Neural progenitor cell (in vitro differentiated cells): ENCODE measurements at regions not wholly inside any gene's neighbourhood (a gene's known extent, or its start where the extent isn't known, plus 50 kb on each side); places are given as distances from the start of the nearest gene placed in this dataset.
"Not testable (repeated sequence)": the region's sequence is repeated elsewhere in the genome, so short reads cannot be mapped to it uniquely, and the experiment has no call there.

ENCODE experiments used
- DNase-seq: peaks from one replicate; pipeline ENCODE4 v3.0.0-alpha.2; 2016; ENCODE audit warnings: low spot score
- H2AFZ ChIP-seq: fragments of 200-600 bp; sonication (generic); replicated peaks from 2 replicates; pipeline ENCODE4 v1.6.1; 2016; ENCODE audit warnings: antibody characterized with exemption
- H3F3A ChIP-seq: fragments of 200-600 bp; sonication (generic); 2 replicates; pipeline ENCODE4 v1.6.1; 2016; ENCODE audit warnings: antibody characterized with exemption, low read depth
- H3K27ac ChIP-seq: fragments of 200-600 bp; sonication (generic); 2 replicates; pipeline ENCODE4 v1.5.1; 2016; ENCODE audit warnings: mild to moderate bottlenecking
- H3K27me3 ChIP-seq: fragments of 200-600 bp; sonication (generic); 2 replicates; pipeline ENCODE4 v1.6.1; 2016; ENCODE audit warnings: mild to moderate bottlenecking, moderate library complexity
- H3K36me3 ChIP-seq: fragments of 200-600 bp; sonication (generic); 2 replicates; pipeline ENCODE4 v1.5.1; 2016
- H3K4me1 ChIP-seq: fragments of 200-600 bp; sonication (generic); 2 replicates; pipeline ENCODE4 v1.6.1; 2016; ENCODE audit warnings: mixed run types
- H3K4me2 ChIP-seq: fragments of 200-600 bp; sonication (generic); 2 replicates; pipeline ENCODE4 v1.6.1; 2016
- H3K4me3 ChIP-seq: fragments of 200-600 bp; sonication (generic); 2 replicates; pipeline ENCODE4 v1.5.1; 2016
- H3K79me2 ChIP-seq: fragments of 200-600 bp; sonication (generic); 2 replicates; pipeline ENCODE4 v1.6.1; 2016; ENCODE audit warnings: low read depth
- H3K9ac ChIP-seq: fragments of 200-600 bp; sonication (generic); 2 replicates; pipeline ENCODE4 v1.6.1; 2016
- H3K9me3 ChIP-seq: fragments of 200-600 bp; sonication (generic); 2 replicates; pipeline ENCODE4 v1.5.1; 2016; ENCODE audit warnings: low read depth
- H4K20me1 ChIP-seq: fragments of 200-600 bp; sonication (generic); 2 replicates; pipeline ENCODE4 v1.6.1; 2016; ENCODE audit warnings: low read depth
- H3K27ac Mint-ChIP-seq: 3 replicates; pipeline ENCODE4 v1.8.0; 2021; ENCODE audit warnings: mixed read lengths
- H3K27me3 Mint-ChIP-seq: 2 replicates; pipeline ENCODE4 v1.8.0; 2022; ENCODE audit warnings: low read depth, mild to moderate bottlenecking, inconsistent platforms, moderate library complexity, mixed read lengths; ENCODE audit not compliant: insufficient read depth
- H3K36me3 Mint-ChIP-seq: 3 replicates; pipeline ENCODE4 v1.8.0; 2021; ENCODE audit warnings: mixed read lengths
- H3K4me1 Mint-ChIP-seq: 3 replicates; pipeline ENCODE4 v1.8.0; 2021; ENCODE audit warnings: mixed read lengths
- H3K4me3 Mint-ChIP-seq: 3 replicates; pipeline ENCODE4 v1.8.0; 2021; ENCODE audit warnings: mild to moderate bottlenecking, moderate library complexity, mixed read lengths
- H3K9me3 Mint-ChIP-seq: 3 replicates; pipeline ENCODE4 v1.8.0; 2020; ENCODE audit warnings: mixed read lengths
- CTCF ChIP-seq: fragments of 200-600 bp; sonication (generic); IDR thresholded peaks from 2 replicates; pipeline ENCODE4 v1.5.1; 2017; ENCODE audit warnings: antibody characterized with exemption, mild to moderate bottlenecking
- EZH2 ChIP-seq: fragments of 200-600 bp; sonication (generic); IDR thresholded peaks from 2 replicates; pipeline ENCODE4 v1.6.1; 2017; ENCODE audit warnings: antibody characterized with exemption, mild to moderate bottlenecking, moderate library complexity
- EZH2phosphoT487 ChIP-seq: fragments of 200-600 bp; sonication (generic); IDR thresholded peaks from 2 replicates; pipeline ENCODE4 v1.6.1; 2017; ENCODE audit warnings: antibody characterized with exemption

GRCh38 chr5:161001604-161002003 is 149.6 kb upstream of the ATP10B start:
- no peaks in the 10 kb centered on the region for H3K4me1 Mint-ChIP-seq
- H3K36me3 ChIP-seq, result no peaks in the 10 kb centered on the region
- H4K20me1 ChIP-seq, result no peaks in the 10 kb centered on the region
- no peaks in the 10 kb centered on the region for H3K36me3 Mint-ChIP-seq
- H3K9me3 ChIP-seq, result no peaks in the 10 kb centered on the region
- no peak overlapping the region for H3K4me3 Mint-ChIP-seq
- no peaks in the 10 kb centered on the region for H3K4me1 ChIP-seq
- H3F3A ChIP-seq, result no peaks in the 10 kb centered on the region
- no peaks in the 10 kb centered on the region for H3K27me3 ChIP-seq
- no peaks in the 10 kb centered on the region for H3K27me3 Mint-ChIP-seq
- H3K4me3 ChIP-seq, result no peak overlapping the region
- TF ChIP-seq EZH2 (no peak), CTCF (no peak), EZH2phosphoT487 (no peak)
- no peaks in the 10 kb centered on the region for H3K79me2 ChIP-seq
- H3K27ac ChIP-seq, result no peak overlapping the region
- no peak overlapping the region for H3K27ac Mint-ChIP-seq
- H2AFZ ChIP-seq, result no peak overlapping the region
- no peak for DNase-seq
- H3K4me2 ChIP-seq, result no peak overlapping the region
- H3K9me3 Mint-ChIP-seq, result peaks cover under 1% of the 10 kb centered on the region
- no peak overlapping the region for H3K9ac ChIP-seq

GRCh38 chr5:161001142-161001541 is 149.1 kb upstream of the ATP10B start:
- not testable (repeated sequence) for H3K27ac ChIP-seq, H3K4me1 ChIP-seq, H3K79me2 ChIP-seq, H3K27me3 Mint-ChIP-seq, H3K9ac ChIP-seq, H3K27ac Mint-ChIP-seq, H3K9me3 ChIP-seq, H3K4me3 Mint-ChIP-seq, H3K36me3 ChIP-seq, H3K27me3 ChIP-seq, H2AFZ ChIP-seq, H3K4me1 Mint-ChIP-seq, H3K4me3 ChIP-seq, H4K20me1 ChIP-seq, H3K4me2 ChIP-seq, H3F3A ChIP-seq, DNase-seq, H3K9me3 Mint-ChIP-seq, H3K36me3 Mint-ChIP-seq

GRCh38 chr5:160991205-160991604 is 139.2 kb upstream of the ATP10B start:
- Histone ChIP-seq H3K4me2 (no peak overlapping the region), H2AFZ (no peak overlapping the region), H3K9ac (no peak overlapping the region), H3K27me3 (no peaks in the 10 kb centered on the region), H3F3A (no peaks in the 10 kb centered on the region), H3K9me3 (no peaks in the 10 kb centered on the region), H3K4me3 (no peak overlapping the region), H4K20me1 (no peaks in the 10 kb centered on the region), H3K79me2 (no peaks in the 10 kb centered on the region), H3K36me3 (no peaks in the 10 kb centered on the region), H3K27ac (no peak overlapping the region), H3K4me1 (no peaks in the 10 kb centered on the region)
- Mint-ChIP-seq H3K9me3 (peaks cover 6% of the 10 kb centered on the region), H3K36me3 (no peaks in the 10 kb centered on the region), H3K27me3 (no peaks in the 10 kb centered on the region), H3K27ac (no peak overlapping the region), H3K4me1 (no peaks in the 10 kb centered on the region), H3K4me3 (no peak overlapping the region)
- TF ChIP-seq EZH2phosphoT487 (no peak), EZH2 (no peak), CTCF (no peak)
- no peak for DNase-seq

- H3K27ac Mint-ChIP-seq, result no peak overlapping the region
- peaks cover 4% of the 10 kb centered on the region for H3K9me3 Mint-ChIP-seq
- Histone ChIP-seq H3K9me3 (no peaks in the 10 kb centered on the region), H3K9ac (no peak overlapping the region), H2AFZ (no peak overlapping the region), H3K27ac (no peak overlapping the region), H3K27me3 (no peaks in the 10 kb centered on the region), H3K4me2 (no peak overlapping the region), H3K79me2 (no peaks in the 10 kb centered on the region), H3K36me3 (no peaks in the 10 kb centered on the region), H3F3A (no peaks in the 10 kb centered on the region), H4K20me1 (no peaks in the 10 kb centered on the region), H3K4me1 (no peaks in the 10 kb centered on the region), H3K4me3 (no peak overlapping the region)
- no peaks in the 10 kb centered on the region for H3K36me3 Mint-ChIP-seq
- TF ChIP-seq EZH2phosphoT487 (no peak), EZH2 (no peak), CTCF (no peak)
- no peaks in the 10 kb centered on the region for H3K27me3 Mint-ChIP-seq
- DNase-seq, result no peak
- no peaks in the 10 kb centered on the region for H3K4me1 Mint-ChIP-seq
- H3K4me3 Mint-ChIP-seq, result no peak overlapping the region
These were observed 127.4 kb upstream of the ATP10B start for GRCh38 chr5:160979385-160979784.
